Spleen (tissue), 7 donors: ENCODE measurements at regions not wholly inside any gene's neighbourhood (a gene's known extent, or its start where the extent isn't known, plus 50 kb on each side); places are given as distances from the start of the nearest gene placed in this dataset.
"Not testable (repeated sequence)": the region's sequence is repeated elsewhere in the genome, so short reads cannot be mapped to it uniquely, and the experiment has no call there.

Experiments used
- POLR2A ChIP-seq, 3 donors: fragments of 450-650 bp; IDR thresholded peaks; one replicate each; pipeline ENCODE4 v1.5.1; 2017; ENCODE audit warnings: antibody characterized with exemption in 3 of 3, mild to moderate bottlenecking in 1 of 3
- POLR2AphosphoS5 ChIP-seq, 3 donors: sonication (generic); formaldehyde crosslinking; IDR thresholded peaks; one replicate each; pipeline ENCODE4 v1.5.1; 2017; ENCODE audit warnings: antibody characterized with exemption in 3 of 3
- TF ChIP-seq, protein P1 (sequence below), 11 experiments: fragments of 200-600 bp in 7 of 11; fragments of 450-650 bp in 4 of 11; sonication (generic) in 4 of 11; IDR thresholded peaks in 8 of 11; conservative IDR thresholded peaks in 3 of 11; 1 replicate in 7 of 11; 2 replicates in 4 of 11; pipeline versions ENCODE4 v1.4.0 to v1.8.0; 2016 to 2021; ENCODE audit warnings: antibody characterized with exemption in 11 of 11, inconsistent platforms in 4 of 11, mild to moderate bottlenecking in 1 of 11
- donor health status: DM: no; HTN: no; CAD: no; lungs with moderate emphysema.
- donor health status: DM: no; HTN: no; CAD: no.
- donor health status: DM: no; HTN: no; CAD: no.

GRCh38 chr15:22374531-22374930 lies 84.2 kb upstream of the GOLGA6L22 start:
- TF ChIP-seq POLR2A, POLR2AphosphoS5 (IDR thresholded peaks at IDR 0.05): not testable (repeated sequence)
- TF ChIP-seq, protein P1, sequence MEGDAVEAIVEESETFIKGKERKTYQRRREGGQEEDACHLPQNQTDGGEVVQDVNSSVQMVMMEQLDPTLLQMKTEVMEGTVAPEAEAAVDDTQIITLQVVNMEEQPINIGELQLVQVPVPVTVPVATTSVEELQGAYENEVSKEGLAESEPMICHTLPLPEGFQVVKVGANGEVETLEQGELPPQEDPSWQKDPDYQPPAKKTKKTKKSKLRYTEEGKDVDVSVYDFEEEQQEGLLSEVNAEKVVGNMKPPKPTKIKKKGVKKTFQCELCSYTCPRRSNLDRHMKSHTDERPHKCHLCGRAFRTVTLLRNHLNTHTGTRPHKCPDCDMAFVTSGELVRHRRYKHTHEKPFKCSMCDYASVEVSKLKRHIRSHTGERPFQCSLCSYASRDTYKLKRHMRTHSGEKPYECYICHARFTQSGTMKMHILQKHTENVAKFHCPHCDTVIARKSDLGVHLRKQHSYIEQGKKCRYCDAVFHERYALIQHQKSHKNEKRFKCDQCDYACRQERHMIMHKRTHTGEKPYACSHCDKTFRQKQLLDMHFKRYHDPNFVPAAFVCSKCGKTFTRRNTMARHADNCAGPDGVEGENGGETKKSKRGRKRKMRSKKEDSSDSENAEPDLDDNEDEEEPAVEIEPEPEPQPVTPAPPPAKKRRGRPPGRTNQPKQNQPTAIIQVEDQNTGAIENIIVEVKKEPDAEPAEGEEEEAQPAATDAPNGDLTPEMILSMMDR (IDR thresholded peaks at IDR 0.05 in 8 of 11, conservative IDR thresholded peaks at IDR 0.05 in 3 of 11): not testable (repeated sequence)
